Activated T-cell treated with anti-CD3 and anti-CD28 coated beads for 24 hours (primary cell): ENCODE measurements at regions not wholly inside any gene's neighbourhood (a gene's known extent, or its start where the extent isn't known, plus 50 kb on each side); places are given as distances from the start of the nearest gene placed in this dataset.

Experiments
- DNase-seq: peaks from one replicate; pipeline ENCODE4 v3.0.0-alpha.2; 2020; ENCODE audit warnings: low read depth

DNA sequence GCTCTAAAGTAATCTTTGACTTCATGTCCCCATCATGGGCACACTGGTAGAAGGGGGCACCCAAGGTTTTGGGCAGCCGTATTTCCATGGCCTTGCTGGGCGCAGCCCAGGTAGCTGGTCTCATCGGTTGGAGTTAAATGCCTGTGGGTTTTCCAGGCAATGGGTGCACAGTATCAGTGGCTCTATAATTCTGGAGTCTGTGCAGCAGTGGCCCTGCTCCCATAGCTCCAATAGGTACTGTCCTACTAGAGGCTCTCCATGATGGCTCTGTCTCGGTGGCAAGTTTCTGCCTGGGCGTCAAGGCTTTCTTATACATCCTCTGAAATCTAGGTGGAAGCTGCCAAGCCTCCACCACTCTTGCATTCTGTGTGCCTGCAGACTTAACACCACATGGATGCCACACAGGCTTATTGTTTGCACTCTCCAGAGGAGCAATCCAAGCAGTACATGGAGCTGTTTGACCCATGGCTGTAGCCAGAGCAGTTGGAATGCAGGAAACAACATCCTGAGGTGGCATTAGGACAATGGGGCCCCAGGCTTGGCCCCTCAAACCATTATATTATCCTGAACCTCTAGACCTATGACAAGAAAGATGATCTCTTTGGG is 60.5 kb upstream of the UGT8 start:
- DNase-seq = no peak

DNA sequence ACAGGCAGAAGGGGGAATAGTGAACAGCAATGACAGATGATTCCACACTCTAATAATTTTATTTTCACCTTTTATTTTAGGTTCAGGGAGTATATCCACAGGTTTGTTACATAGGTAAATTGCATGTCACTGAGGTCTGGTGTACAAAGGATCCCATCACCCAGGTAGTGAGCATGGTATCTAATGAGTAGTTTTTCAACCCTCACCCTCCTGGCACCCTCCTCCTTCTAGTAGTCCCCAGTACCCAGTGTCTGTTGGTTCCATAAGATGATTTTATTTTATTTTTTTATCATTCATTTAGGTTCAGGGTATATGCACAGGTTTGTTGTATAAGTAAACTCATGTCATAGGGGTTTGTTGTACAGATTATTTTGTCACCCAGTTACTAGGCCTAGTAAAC is 58.6 kb upstream of the UGT8 start:
- no peak for DNase-seq

DNA sequence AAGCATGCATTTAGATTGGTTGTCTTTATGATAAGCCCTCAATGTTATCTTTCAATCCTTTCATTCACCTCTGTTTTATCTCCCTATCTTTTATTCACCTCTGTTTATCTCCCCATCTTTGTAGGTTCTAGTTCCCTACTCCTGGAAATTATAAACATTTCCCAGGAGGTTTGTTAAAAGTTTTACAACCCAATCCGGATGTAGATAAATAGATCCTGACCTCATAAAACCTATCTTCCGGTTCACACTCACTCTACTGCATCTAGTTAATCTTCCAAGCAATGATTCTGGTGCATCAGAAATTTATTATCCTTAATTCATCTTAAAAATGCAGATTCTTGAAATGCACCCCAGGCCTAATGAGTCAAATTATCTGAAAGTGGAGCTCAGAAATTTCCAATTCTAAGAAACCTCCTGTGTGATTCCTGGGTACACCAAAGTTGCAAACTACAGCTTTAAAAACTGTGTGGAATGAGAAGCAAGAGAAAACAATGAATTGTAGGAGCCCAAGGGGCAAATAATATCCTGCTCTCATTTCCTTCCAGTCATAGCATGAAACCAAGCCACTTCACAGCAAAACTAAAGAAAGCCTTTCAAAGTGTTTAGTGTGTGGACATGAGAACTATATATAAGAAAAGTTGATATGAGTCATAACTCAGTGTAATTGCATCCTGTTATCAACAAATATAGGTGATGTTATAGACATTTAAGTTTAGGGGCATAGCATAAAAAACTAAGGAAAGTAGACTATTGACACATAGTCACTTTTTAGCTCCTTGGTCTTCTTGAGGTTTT is 51.1 kb upstream of the UGT8 start:
- no peak for DNase-seq
